Stimulated activated CD8-positive, alpha-beta memory T cell treated with anti-CD3 and anti-CD28 coated beads, Interleukin-4, amount 100 ng/mL, for 48 hours (primary cell): ENCODE measurements at regions not wholly inside any gene's neighbourhood (a gene's known extent, or its start where the extent isn't known, plus 50 kb on each side); places are given as distances from the start of the nearest gene placed in this dataset.

Source experiments
- DNase-seq: peaks from one replicate; pipeline ENCODE4 v3.0.0-alpha.2; 2020

GRCh38 chr3:177642042-177642803, 444.9 kb upstream of the TBL1XR1 start:
- DNase-seq: no peak

GRCh38 chr3:177642804-177643125, 445.5 kb upstream of the TBL1XR1 start:
- DNase-seq: no peak

- DNase-seq: no peak
These were observed 449.5 kb upstream of the TBL1XR1 start for GRCh38 chr3:177646749-177647148.

GRCh38 chr3:177647341-177647740, 450.1 kb upstream of the TBL1XR1 start:
- DNase-seq: no peak

DNA sequence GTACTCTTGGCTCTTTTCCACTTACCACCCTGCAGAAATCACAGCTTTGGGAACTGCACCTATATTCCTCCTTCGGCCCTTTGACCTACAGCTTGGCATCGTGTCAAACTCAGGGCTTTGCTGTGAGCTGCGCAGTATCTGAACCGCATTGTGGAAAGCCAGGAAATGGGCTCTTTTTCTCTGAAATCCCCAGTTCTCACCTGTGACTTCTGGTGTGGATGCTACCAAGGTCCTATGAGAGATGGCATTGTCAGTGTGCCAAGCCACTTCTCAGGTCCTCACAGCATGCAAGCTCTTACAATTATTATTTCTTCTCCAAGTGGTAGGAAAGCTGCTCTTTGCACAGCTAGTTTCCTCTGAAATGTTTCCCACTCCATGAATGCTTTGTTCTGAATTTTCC, 450.6 kb upstream of the TBL1XR1 start:
- DNase-seq: no peak

- no peak for DNase-seq
These were observed 455.4 kb upstream of the TBL1XR1 start for GRCh38 chr3:177652556-177653291.

GRCh38 chr3:177657243-177657642, 460.0 kb upstream of the TBL1XR1 start:
- DNase-seq: no peak

GRCh38 chr3:177658354-177658753, 461.1 kb upstream of the TBL1XR1 start:
- DNase-seq: no peak

GRCh38 chr3:177664380-177665103, 467.3 kb upstream of the TBL1XR1 start:
- peak; percentile 49 for DNase-seq

GRCh38 chr3:177665122-177665808, 468.0 kb upstream of the TBL1XR1 start:
- DNase-seq: no peak

GRCh38 chr3:177672252-177672911, 475.1 kb upstream of the TBL1XR1 start:
- no peak for DNase-seq

DNA sequence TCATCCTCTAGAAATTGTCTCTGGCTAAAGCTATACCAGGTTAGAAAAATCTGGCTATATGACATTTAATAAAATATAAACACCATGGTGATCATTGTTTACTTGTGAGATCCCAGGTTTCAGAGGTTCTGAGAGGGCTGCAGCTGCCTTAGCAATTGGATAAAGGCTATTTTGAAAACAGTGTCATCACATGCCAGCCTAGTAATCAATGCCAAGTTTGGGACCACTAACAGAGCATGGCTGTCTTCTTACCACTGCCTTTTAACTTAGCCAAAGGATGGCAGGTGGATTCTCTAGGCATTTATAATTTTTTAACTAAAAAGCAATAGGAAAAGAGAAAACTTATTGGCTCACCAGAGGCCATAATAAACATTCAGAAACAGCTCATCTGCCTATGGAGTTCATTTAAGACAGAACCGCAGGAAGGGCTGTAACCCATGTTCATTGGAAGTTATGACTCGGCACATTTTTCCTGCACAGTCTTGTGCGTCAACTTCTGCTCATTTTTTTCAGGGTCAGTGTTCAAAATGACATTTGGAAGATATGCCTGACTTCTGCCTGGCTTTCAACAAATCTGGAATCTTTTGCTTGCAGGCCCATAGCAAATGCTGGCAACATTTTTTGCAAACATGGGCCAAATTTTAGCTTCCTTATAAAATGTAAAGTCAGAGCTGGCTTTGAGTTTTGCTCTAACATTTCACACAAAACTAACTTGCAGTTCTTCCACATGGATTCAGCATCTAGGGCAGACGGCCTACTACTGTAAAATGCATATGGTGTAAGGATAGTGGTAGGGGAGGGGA, 476.0 kb upstream of the TBL1XR1 start:
- DNase-seq: no peak

DNA sequence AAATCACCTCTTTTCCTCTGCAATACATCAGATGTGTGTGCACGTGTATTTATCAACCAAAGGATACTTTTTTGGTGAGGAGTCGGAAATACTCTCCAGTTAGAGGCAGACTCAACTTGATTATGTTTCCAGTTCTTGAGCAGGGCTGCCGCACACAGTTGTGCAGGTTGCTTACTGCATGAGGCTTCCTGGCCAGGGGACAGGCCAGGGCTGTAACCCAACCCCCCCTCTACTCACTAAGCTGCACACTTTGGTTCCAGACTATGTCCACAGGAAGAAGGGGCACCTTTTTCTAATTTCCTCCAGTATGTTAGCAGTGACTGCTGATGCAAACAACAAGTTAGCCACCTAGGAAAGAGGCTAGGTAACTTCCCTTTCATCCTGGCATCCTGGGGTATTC, 476.9 kb upstream of the TBL1XR1 start:
- DNase-seq: no peak

DNA sequence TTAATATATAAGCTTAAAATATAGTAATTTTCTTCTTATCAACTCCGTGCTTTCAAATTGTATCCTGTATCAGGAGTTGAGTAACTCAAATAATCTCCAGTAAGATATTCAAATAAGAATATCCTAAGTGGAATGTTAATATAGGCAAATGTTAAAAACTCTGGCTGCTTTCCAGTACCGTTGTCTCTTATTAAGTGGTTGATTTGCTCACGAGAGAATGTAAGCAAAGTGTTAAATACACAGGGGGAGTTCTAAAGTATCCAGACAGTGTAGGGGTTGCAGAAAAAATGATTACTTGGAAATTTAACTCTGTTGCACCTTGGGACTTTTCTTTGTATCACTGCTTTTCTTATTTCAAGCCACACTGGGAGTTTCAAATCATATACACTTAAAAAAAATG, 478.9 kb upstream of the TBL1XR1 start:
- no peak for DNase-seq

GRCh38 chr3:177676947-177677587, 479.8 kb upstream of the TBL1XR1 start:
- DNase-seq: no peak

DNA sequence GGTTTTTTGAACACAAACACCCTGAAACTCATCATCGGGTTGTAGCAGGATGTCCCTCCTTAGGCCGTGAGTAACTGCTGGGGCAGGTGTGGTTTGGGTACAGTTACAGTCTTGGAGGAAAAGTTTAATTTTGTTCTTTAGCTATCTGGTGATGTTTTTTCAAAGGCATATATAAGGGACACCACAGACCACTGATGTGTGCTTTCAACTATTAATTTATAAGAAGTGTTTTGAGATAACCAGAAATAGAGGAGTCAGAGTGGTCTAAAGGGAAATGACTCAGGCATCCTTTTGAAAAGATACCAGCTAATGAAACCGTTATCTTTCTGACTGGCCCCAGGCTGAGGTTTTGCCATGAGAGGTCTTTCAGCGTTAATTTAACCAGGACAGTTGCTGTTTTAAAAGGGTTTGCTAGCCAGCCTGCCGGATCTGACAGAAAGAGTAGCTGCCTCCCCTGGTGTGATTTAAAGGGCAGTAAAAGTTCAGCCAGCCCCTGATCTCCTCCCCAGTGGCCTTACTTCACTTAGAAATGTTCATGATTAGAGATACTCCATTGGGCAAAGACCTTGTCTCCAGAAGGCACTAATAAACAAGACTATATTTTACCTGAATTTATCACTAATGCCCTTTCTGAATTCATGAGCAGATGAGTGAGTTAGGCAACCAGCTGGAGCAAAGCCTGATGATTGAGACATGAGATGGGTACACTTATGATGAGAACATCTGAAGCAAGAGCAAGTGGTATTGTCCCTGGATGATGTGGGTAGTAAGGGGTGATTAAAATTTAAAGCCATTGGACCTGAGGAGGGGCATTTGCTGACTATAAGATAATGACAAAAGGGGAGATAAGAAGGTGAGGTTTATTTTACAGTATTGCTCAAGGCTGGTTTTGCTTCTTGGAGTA, 482.5 kb upstream of the TBL1XR1 start:
- peak; percentile 45 for DNase-seq

- no peak for DNase-seq
These were observed 483.2 kb upstream of the TBL1XR1 start for GRCh38 chr3:177680472-177680821.

- DNase-seq: no peak
These were observed 483.9 kb upstream of the TBL1XR1 start for GRCh38 chr3:177681156-177681555.

DNA sequence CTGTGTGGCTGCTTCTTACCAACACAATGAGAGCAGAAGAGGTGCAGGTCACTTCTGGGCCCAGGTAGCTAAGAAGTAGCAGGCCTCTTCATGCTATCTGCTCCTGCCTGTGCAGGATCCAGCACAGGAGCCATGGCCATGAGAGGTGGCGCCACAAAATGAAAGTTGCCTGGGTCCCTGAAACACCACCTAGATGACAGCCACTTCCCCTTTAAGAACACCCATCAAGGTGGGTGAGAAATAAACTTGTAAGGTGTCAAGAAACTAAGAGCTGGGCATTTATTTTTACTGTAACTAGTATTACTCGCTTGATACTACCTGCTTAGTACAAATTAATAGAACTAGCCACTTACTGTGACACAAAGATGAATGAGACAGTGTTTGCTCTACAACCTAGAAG, 484.6 kb upstream of the TBL1XR1 start:
- DNase-seq: no peak

DNA sequence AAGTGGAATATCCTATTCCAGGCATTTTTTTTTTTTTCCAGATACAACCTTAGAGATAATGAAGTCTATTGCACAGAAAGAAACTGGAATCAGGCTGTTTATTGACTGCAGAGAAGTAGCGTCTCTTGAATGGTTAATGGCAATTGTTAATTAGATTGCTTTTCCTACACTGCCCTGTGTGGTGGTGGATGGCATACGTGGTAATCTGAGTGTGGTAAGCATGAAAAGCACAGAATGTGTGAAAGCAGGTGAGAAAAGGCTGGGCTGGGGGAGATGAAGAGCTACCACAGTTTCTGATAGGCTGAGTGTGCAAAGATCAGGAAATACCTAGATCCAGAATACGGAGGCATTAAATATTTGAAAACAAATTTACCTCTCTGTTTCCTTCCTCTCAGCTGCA, 486.3 kb upstream of the TBL1XR1 start:
- DNase-seq: no peak
